CD4-positive, CD25-positive, alpha-beta regulatory T cell (primary cell): ENCODE measurements at regions not wholly inside any gene's neighbourhood (a gene's known extent, or its start where the extent isn't known, plus 50 kb on each side); places are given as distances from the start of the nearest gene placed in this dataset.
"Not testable (repeated sequence)": the region's sequence is repeated elsewhere in the genome, so short reads cannot be mapped to it uniquely, and the experiment has no call there.

Experiments
- ATAC-seq, 2 donors: fragments of 150-1000 bp; cut with Tn5 transposase; one replicate each; pipeline ENCODE4 v1.10.0; 2021; ENCODE audit warnings: low read depth in 2 of 2, moderate number of reproducible peaks in 2 of 2, moderate library complexity in 1 of 2
- DNase-seq, 3 donors: peaks; one replicate each; pipeline versions ENCODE4 v3.0.0 to v3.0.0-alpha.2; 2012 to 2022; ENCODE audit warnings: mixed read lengths in 1 of 3
- H3K27ac ChIP-seq: one replicate; pipeline ENCODE4 v1.7.0; 2013; ENCODE audit warnings: mild to moderate bottlenecking, low read length; ENCODE audit not compliant: insufficient read depth, poor library complexity, severe bottlenecking
- H3K27me3 ChIP-seq: one replicate; pipeline ENCODE4 v1.7.0; 2013; ENCODE audit warnings: low read length; ENCODE audit not compliant: control insufficient read depth, insufficient read depth
- H3K36me3 ChIP-seq: one replicate; pipeline ENCODE4 v1.7.0; 2013; ENCODE audit warnings: mild to moderate bottlenecking, low read length, moderate library complexity; ENCODE audit not compliant: control insufficient read depth, insufficient read depth
- H3K4me1 ChIP-seq: 2 replicates; pipeline ENCODE4 v1.7.0; 2013; ENCODE audit warnings: mild to moderate bottlenecking, low read length; ENCODE audit not compliant: insufficient read depth, control insufficient read depth, poor library complexity, severe bottlenecking
- H3K4me3 ChIP-seq: one replicate; pipeline ENCODE4 v1.7.0; 2013; ENCODE audit warnings: low read depth, mild to moderate bottlenecking, low read length, moderate library complexity
- H3K9me3 ChIP-seq, 2 experiments: 1 replicate in 1 of 2; 2 replicates in 1 of 2; pipeline ENCODE4 v1.7.0; 2013; ENCODE audit warnings: low read length in 2 of 2, mild to moderate bottlenecking in 1 of 2, moderate library complexity in 1 of 2; ENCODE audit not compliant: control insufficient read depth in 2 of 2
- H3K27ac Mint-ChIP-seq, 3 donors: one replicate each; pipeline ENCODE4 v1.8.0; 2020 to 2022; ENCODE audit warnings: mild to moderate bottlenecking in 3 of 3, mixed read lengths in 3 of 3, moderate library complexity in 2 of 3
- H3K27me3 Mint-ChIP-seq: one replicate; pipeline ENCODE4 v1.8.0; 2022; ENCODE audit warnings: mild to moderate bottlenecking, mixed read lengths
- H3K36me3 Mint-ChIP-seq: one replicate; pipeline ENCODE4 v1.8.0; 2020; ENCODE audit warnings: mixed read lengths
- H3K4me1 Mint-ChIP-seq, 4 donors: one replicate each; pipeline ENCODE4 v1.8.0; 2020 to 2022; ENCODE audit warnings: mixed read lengths in 4 of 4, mild to moderate bottlenecking in 1 of 4
- H3K4me3 Mint-ChIP-seq, 4 donors: one replicate each; pipeline ENCODE4 v1.8.0; 2020 to 2022; ENCODE audit warnings: mild to moderate bottlenecking in 4 of 4, mixed read lengths in 4 of 4, moderate library complexity in 3 of 4
- H3K9me3 Mint-ChIP-seq, 7 donors: one replicate each; pipeline ENCODE4 v1.8.0; 2020 to 2022; ENCODE audit warnings: mixed read lengths in 7 of 7, mild to moderate bottlenecking in 3 of 7, moderate library complexity in 2 of 7

- no peak overlapping the region for H3K27ac ChIP-seq
- H3K36me3 ChIP-seq = no peaks in the 10 kb centered on the region
- Mint-ChIP-seq H3K27ac (no peak overlapping the region), H3K36me3 (no peaks in the 10 kb centered on the region), H3K4me3 (no peak overlapping the region), H3K4me1 (no peaks in the 10 kb centered on the region), H3K9me3 (no peaks in the 10 kb centered on the region), H3K27me3 (peaks cover 7% of the 10 kb centered on the region)
- DNase-seq = no peak
- H3K27me3 ChIP-seq = no peaks in the 10 kb centered on the region
- H3K4me3 ChIP-seq = no peak overlapping the region
- ATAC-seq = no peak
- H3K4me1 ChIP-seq = no peaks in the 10 kb centered on the region
- no peaks in the 10 kb centered on the region for H3K9me3 ChIP-seq
These were observed 69.9 kb upstream of the NMUR2 start for GRCh38 chr5:152474961-152475360.

GRCh38 chr5:152477536-152477935 lies 72.5 kb upstream of the NMUR2 start:
- Histone ChIP-seq H3K9me3 (no peaks in the 10 kb centered on the region), H3K4me3 (no peak overlapping the region), H3K27me3 (no peaks in the 10 kb centered on the region), H3K27ac (no peak overlapping the region), H3K4me1 (no peaks in the 10 kb centered on the region), H3K36me3 (no peaks in the 10 kb centered on the region)
- H3K9me3 Mint-ChIP-seq = peaks cover 0 to 8% (median 0%) of the 10 kb centered on the region in 7 donors
- no peaks in the 10 kb centered on the region for H3K36me3 Mint-ChIP-seq
- peaks cover 0 to 2% (median 0%) of the 10 kb centered on the region in 4 donors for H3K4me1 Mint-ChIP-seq
- DNase-seq (no peak), ATAC-seq (no peak)
- H3K27ac Mint-ChIP-seq = no peak overlapping the region
- H3K4me3 Mint-ChIP-seq = no peak overlapping the region
- H3K27me3 Mint-ChIP-seq = no peaks in the 10 kb centered on the region

- ATAC-seq, H3K36me3 Mint-ChIP-seq: not testable (repeated sequence)
These were observed 74.8 kb upstream of the NMUR2 start for GRCh38 chr5:152479866-152480265.

GRCh38 chr5:152480677-152481076 lies 75.6 kb upstream of the NMUR2 start:
- not testable (repeated sequence) for H3K36me3 Mint-ChIP-seq, H3K36me3 ChIP-seq, H3K9me3 ChIP-seq, H3K27me3 Mint-ChIP-seq, H3K4me3 ChIP-seq, ATAC-seq, H3K27ac ChIP-seq, H3K27me3 ChIP-seq, H3K4me1 ChIP-seq, H3K27ac Mint-ChIP-seq, H3K4me1 Mint-ChIP-seq, H3K4me3 Mint-ChIP-seq, DNase-seq
- H3K9me3 Mint-ChIP-seq = peaks cover 0 to 10% (median 2%) of the 10 kb centered on the region in 7 donors

More at GRCh38 chr5:152479866-152480265, 74.8 kb upstream of the NMUR2 start:
- H3K27ac ChIP-seq, H3K27ac Mint-ChIP-seq, H3K4me3 Mint-ChIP-seq, DNase-seq, H3K4me1 ChIP-seq, H3K9me3 ChIP-seq, H3K36me3 ChIP-seq, H3K27me3 ChIP-seq, H3K27me3 Mint-ChIP-seq, H3K4me3 ChIP-seq, H3K4me1 Mint-ChIP-seq: not testable (repeated sequence)
- peaks cover 0 to 10% (median 2%) of the 10 kb centered on the region in 7 donors for H3K9me3 Mint-ChIP-seq

GRCh38 chr5:152487130-152487529 lies 82.1 kb upstream of the NMUR2 start:
- Histone ChIP-seq H3K27ac (no peak overlapping the region), H3K4me1 (no peaks in the 10 kb centered on the region), H3K4me3 (no peak overlapping the region), H3K27me3 (no peaks in the 10 kb centered on the region), H3K36me3 (no peaks in the 10 kb centered on the region), H3K9me3 (no peaks in the 10 kb centered on the region)
- Mint-ChIP-seq H3K4me1 (peaks cover 0 to 5% (median 0%) of the 10 kb centered on the region in 4 donors), H3K9me3 (peaks cover 0 to 6% (median 0%) of the 10 kb centered on the region in 7 donors), H3K27me3 (no peaks in the 10 kb centered on the region), H3K27ac (no peak overlapping the region), H3K4me3 (no peak overlapping the region), H3K36me3 (no peaks in the 10 kb centered on the region)
- no peak for ATAC-seq
- DNase-seq = no peak

- H3K36me3 Mint-ChIP-seq = no peaks in the 10 kb centered on the region
- no peaks in the 10 kb centered on the region for H3K4me1 ChIP-seq
- H3K27ac ChIP-seq = no peak overlapping the region
- no peaks in the 10 kb centered on the region for H3K36me3 ChIP-seq
- no peak overlapping the region for H3K4me3 Mint-ChIP-seq
- no peak overlapping the region for H3K4me3 ChIP-seq
- no peaks in the 10 kb centered on the region for H3K9me3 ChIP-seq
- H3K27me3 Mint-ChIP-seq = no peaks in the 10 kb centered on the region
- no peaks in the 10 kb centered on the region for H3K27me3 ChIP-seq
- no peak for ATAC-seq
- H3K27ac Mint-ChIP-seq = no peak overlapping the region
- H3K4me1 Mint-ChIP-seq = peaks cover 0 to 5% (median 0%) of the 10 kb centered on the region in 4 donors
- peaks cover 0 to 5% (median 0%) of the 10 kb centered on the region in 7 donors for H3K9me3 Mint-ChIP-seq
- no peak for DNase-seq
These were observed 83.8 kb upstream of the NMUR2 start for GRCh38 chr5:152488869-152489268.

- H3K27ac ChIP-seq = no peak overlapping the region
- no peak for DNase-seq
- no peaks in the 10 kb centered on the region for H3K9me3 ChIP-seq
- ATAC-seq = no peak
- Mint-ChIP-seq H3K27me3 (peaks cover 11% of the 10 kb centered on the region), H3K36me3 (no peaks in the 10 kb centered on the region), H3K4me3 (no peak overlapping the region), H3K4me1 (no peaks in the 10 kb centered on the region), H3K27ac (no peak overlapping the region), H3K9me3 (no peaks in the 10 kb centered on the region)
- H3K4me3 ChIP-seq = no peak overlapping the region
- no peaks in the 10 kb centered on the region for H3K36me3 ChIP-seq
- no peaks in the 10 kb centered on the region for H3K27me3 ChIP-seq
- no peaks in the 10 kb centered on the region for H3K4me1 ChIP-seq
These were observed 94.9 kb upstream of the NMUR2 start for GRCh38 chr5:152499814-152500535.

- Mint-ChIP-seq H3K9me3 (peaks cover 0 to 1% (median 0%) of the 10 kb centered on the region in 7 donors), H3K27ac (no peak overlapping the region), H3K36me3 (no peaks in the 10 kb centered on the region), H3K27me3 (peaks cover 8% of the 10 kb centered on the region), H3K4me1 (peaks cover 0 to 3% (median under 1%) of the 10 kb centered on the region in 4 donors), H3K4me3 (no peak overlapping the region)
- no peak for ATAC-seq
- no peak overlapping the region for H3K4me3 ChIP-seq
- H3K36me3 ChIP-seq = no peaks in the 10 kb centered on the region
- H3K9me3 ChIP-seq = no peaks in the 10 kb centered on the region
- H3K27me3 ChIP-seq = no peaks in the 10 kb centered on the region
- no peak overlapping the region for H3K27ac ChIP-seq
- DNase-seq = no peak
- H3K4me1 ChIP-seq = no peaks in the 10 kb centered on the region
These were observed 96.2 kb upstream of the NMUR2 start for GRCh38 chr5:152501294-152501693.
